A549 (cell line): ENCODE measurements at regions not wholly inside any gene's neighbourhood (a gene's known extent, or its start where the extent isn't known, plus 50 kb on each side); places are given as distances from the start of the nearest gene placed in this dataset.
A peak's percentile ranks its signal among the peaks of the same experiment; 100 is the strongest.
"Not testable (repeated sequence)": the region's sequence is repeated elsewhere in the genome, so short reads cannot be mapped to it uniquely, and the experiment has no call there.

Experiments
- ATAC-seq, 2 experiments: fragments of 200-7000 bp in 1 of 2; fragments of >200 bp in 1 of 2; cut with Nextera tagmentation in 1 of 2; cut with Tn5 transposase in 1 of 2; 3 replicates each; pipeline versions ENCODE4 v1.8.0 to v1.9.1; 2018 to 2020; ENCODE audit warnings: mild to moderate bottlenecking in 1 of 2, moderate library complexity in 1 of 2
- CTCF ChIA-PET: fragments of 300-600 bp; sonication (Branson Sonifier 250); formaldehyde crosslinking; extraction: SDS; loops from one replicate; lab custom pipeline; 2021; ENCODE audit warnings: antibody characterized with exemption, inconsistent platforms; lab: Yijun Ruan, JAX
- POLR2A ChIA-PET: fragments of 350-600 bp; formaldehyde crosslinking; extraction: SDS; loops from one replicate; lab custom pipeline; 2021; ENCODE audit warnings: antibody characterized with exemption, inconsistent platforms; lab: Yijun Ruan, JAX
- DNase-seq, 2 experiments: peaks; one replicate each; pipeline versions ENCODE4 v3.0.0 to v3.0.0-alpha.2; 2011 to 2016; ENCODE audit warnings: low read depth in 1 of 2, low spot score in 1 of 2
- FAIRE-seq: peaks from 2 replicates; lab custom pipeline; 2011; peaks lifted over from hg19 to GRCh38; lab: Jason Lieb, UNC
- H3K27ac ChIP-seq, 2 experiments: fragments of >200 bp; sonication (Bioruptor Twin); formaldehyde crosslinking; 3 replicates each; pipeline ENCODE4 v1.5.1; 2016 to 2017
- H3K4me1 ChIP-seq: fragments of >200 bp; sonication (Bioruptor Twin); formaldehyde crosslinking; 3 replicates; pipeline ENCODE4 v1.6.1; 2016
- H3K4me2 ChIP-seq: fragments of >200 bp; sonication (Bioruptor Twin); formaldehyde crosslinking; 3 replicates; pipeline ENCODE4 v1.6.1; 2016
- H3K4me3 ChIP-seq: fragments of >200 bp; sonication (Bioruptor Twin); formaldehyde crosslinking; 3 replicates; pipeline ENCODE4 v1.5.1; 2016
- H3K9me3 ChIP-seq: fragments of >200 bp; sonication (Bioruptor Twin); formaldehyde crosslinking; 3 replicates; pipeline ENCODE4 v1.6.1; 2016
- BCL3 ChIP-seq: fragments of >200 bp; sonication (Bioruptor Twin); formaldehyde crosslinking; IDR thresholded peaks from 3 replicates; pipeline ENCODE4 v1.6.1; 2016
- CBX8 ChIP-seq: fragments of 200-600 bp; sonication (generic); IDR thresholded peaks from 2 replicates; pipeline ENCODE4 v1.6.1; 2016
- CHD4 ChIP-seq: fragments of 200-600 bp; sonication (generic); IDR thresholded peaks from 2 replicates; pipeline ENCODE4 v1.6.1; 2016; ENCODE audit warnings: antibody characterized with exemption, mild to moderate bottlenecking, borderline replicate concordance
- CTCF ChIP-seq: fragments of >200 bp; sonication (Bioruptor Twin); formaldehyde crosslinking; IDR thresholded peaks from 3 replicates; pipeline ENCODE4 v1.5.1; 2016
- EHF ChIP-seq: fragments of 250-450 bp; sonication (Bioruptor Pico); IDR thresholded peaks from 2 replicates; pipeline ENCODE4 v1.5.0; 2020; ENCODE audit warnings: mild to moderate bottlenecking
- EHMT2 ChIP-seq: fragments of 200-600 bp; sonication (generic); IDR thresholded peaks from 2 replicates; pipeline ENCODE4 v1.6.1; 2016; ENCODE audit warnings: antibody characterized with exemption, low read depth, mild to moderate bottlenecking, moderate library complexity
- FOSB ChIP-seq: fragments of 250-450 bp; sonication (Bioruptor Pico); IDR thresholded peaks from 2 replicates; pipeline ENCODE4 v1.5.0; 2020; ENCODE audit warnings: mild to moderate bottlenecking, moderate library complexity
- HDAC2 ChIP-seq: fragments of 200-600 bp; sonication (generic); IDR thresholded peaks from 2 replicates; pipeline ENCODE4 v1.6.1; 2016
- HEYL ChIP-seq: fragments of 250-450 bp; sonication (Bioruptor Pico); IDR thresholded peaks from 2 replicates; pipeline ENCODE4 v1.8.0; 2021; ENCODE audit warnings: mild to moderate bottlenecking, moderate library complexity
- HOXA7 ChIP-seq: fragments of 250-450 bp; sonication (Bioruptor Pico); IDR thresholded peaks from 2 replicates; pipeline ENCODE4 v1.5.0; 2020; ENCODE audit warnings: mild to moderate bottlenecking, moderate library complexity
- KDM1A ChIP-seq: fragments of 200-600 bp; sonication (generic); IDR thresholded peaks from 2 replicates; pipeline ENCODE4 v1.6.1; 2016; ENCODE audit warnings: low read depth, mild to moderate bottlenecking
- MAFK ChIP-seq: fragments of 450-650 bp; IDR thresholded peaks from 2 replicates; pipeline ENCODE4 v1.6.1; 2014; ENCODE audit not compliant: partially characterized antibody
- MAZ ChIP-seq: fragments of 150-350 bp; IDR thresholded peaks from 2 replicates; pipeline ENCODE4 v1.6.1; 2014; ENCODE audit warnings: antibody characterized with exemption, low read depth, low read length, borderline replicate concordance
- NFE2L2 ChIP-seq: fragments of 150-350 bp; conservative IDR thresholded peaks from 2 replicates; pipeline ENCODE4 v1.6.1; 2014; ENCODE audit warnings: low read length
- PBX3 ChIP-seq: IDR thresholded peaks from 2 replicates; pipeline ENCODE4 v1.6.1; 2012
- POLR2A ChIP-seq: IDR thresholded peaks from 2 replicates; pipeline ENCODE4 v1.6.1; 2012; ENCODE audit warnings: mild to moderate bottlenecking, low read length
- RAD21 ChIP-seq, 2 experiments: fragments of >200 bp in 1 of 2; sonication (Bioruptor Twin) in 1 of 2; formaldehyde crosslinking in 1 of 2; IDR thresholded peaks in 1 of 2; conservative IDR thresholded peaks in 1 of 2; 2 replicates in 1 of 2; 3 replicates in 1 of 2; pipeline ENCODE4 v1.6.1; 2012 to 2018; ENCODE audit warnings: inconsistent platforms in 1 of 2
- RARB ChIP-seq: fragments of 250-450 bp; sonication (Bioruptor Pico); IDR thresholded peaks from 2 replicates; pipeline ENCODE4 v1.8.0; 2021; ENCODE audit warnings: mild to moderate bottlenecking, moderate library complexity
- RCOR1 ChIP-seq: fragments of 150-350 bp; IDR thresholded peaks from 2 replicates; pipeline ENCODE4 v1.6.1; 2014; ENCODE audit warnings: antibody characterized with exemption, low read length, low read depth
- RNF2 ChIP-seq: fragments of 200-600 bp; sonication (generic); IDR thresholded peaks from 2 replicates; pipeline ENCODE4 v1.6.1; 2016; ENCODE audit warnings: low read depth, mild to moderate bottlenecking, antibody characterized with exemption, moderate library complexity, borderline replicate concordance
- SMC3 ChIP-seq: fragments of >200 bp; sonication (Bioruptor Twin); formaldehyde crosslinking; IDR thresholded peaks from 3 replicates; pipeline ENCODE4 v1.6.1; 2018; ENCODE audit warnings: inconsistent platforms
- TFCP2L1 ChIP-seq: fragments of 250-450 bp; sonication (Bioruptor Pico); IDR thresholded peaks from 2 replicates; pipeline ENCODE4 v1.5.0; 2021; ENCODE audit warnings: mild to moderate bottlenecking
- ZC3H11A ChIP-seq: fragments of 450-650 bp; IDR thresholded peaks from 2 replicates; pipeline ENCODE4 v1.6.1; 2014; ENCODE audit warnings: antibody characterized with exemption, mild to moderate bottlenecking
- ZSCAN20 ChIP-seq: fragments of 250-450 bp; sonication (Bioruptor Pico); IDR thresholded peaks from 2 replicates; pipeline ENCODE4 v1.8.0; 2022; ENCODE audit warnings: mild to moderate bottlenecking, moderate library complexity
- WGBS: methylation state at CpG from one replicate; pipeline ENCODE4 v1.1.6; 2017; ENCODE audit errors: missing lambda C conversion rate; 5-methylcytosine and 5-hydroxymethylcytosine counted together

- 0 out of 3 replicates have a peak, but pooled peaks cover 2% of the 10 kb centered on the region for H3K9me3 ChIP-seq
- CTCF ChIA-PET: interaction anchor here (0.7 to 2.2 kb wide), 6 partner anchors 9 to 875 kb away, joined by 3 to 7 read pairs (median 4); no protein-coding TSS in a partner anchor
- H3K4me2 ChIP-seq: no peak overlapping the region
- POLR2A ChIA-PET: no interaction called here
- H3K4me3 ChIP-seq: no peak overlapping the region
- FAIRE-seq (peak; percentile 23), DNase-seq (peak in 1 of 2 experiments; percentile 44), ATAC-seq (peak; percentile 68 to 77; a peak in 4 of 6 replicates)
- no peak overlapping the region for H3K27ac ChIP-seq
- 1% methylated on average over 2 of the region's 2 CpGs for WGBS
- TF ChIP-seq RNF2: no peak
- TF ChIP-seq CTCF: peak; percentile 39
- peak; percentile 33 to 52; a peak in 3 of 5 replicates for TF ChIP-seq RAD21 (conservative IDR thresholded peaks at IDR 0.05 in 1 of 2, IDR thresholded peaks at IDR 0.05 in 1 of 2)
- no peak for TF ChIP-seq POLR2A
- peak; percentile 18; the same call in 1 of the 3 replicates for TF ChIP-seq SMC3
- no peaks in the 10 kb centered on the region for H3K4me1 ChIP-seq
Measured at GRCh38 chr2:49616800-49617199, 462.5 kb upstream of the FSHR start.

GRCh38 chr2:49611796-49612195 is 457.5 kb upstream of the FSHR start:
- DNase-seq, H3K4me2 ChIP-seq, H3K9me3 ChIP-seq, H3K4me3 ChIP-seq, H3K4me1 ChIP-seq, ATAC-seq, FAIRE-seq, POLR2A ChIA-PET, CTCF ChIA-PET, H3K27ac ChIP-seq: not testable (repeated sequence)
- WGBS: 15% methylated on average over 5 of the region's 5 CpGs

GRCh38 chr2:49600524-49600923 is 446.2 kb upstream of the FSHR start:
- POLR2A ChIA-PET: no interaction called here
- Histone ChIP-seq H3K27ac (no peak overlapping the region), H3K9me3 (no peaks in the 10 kb centered on the region), H3K4me2 (no peak overlapping the region), H3K4me3 (no peak overlapping the region)
- DNase-seq: no peak
- no peak for TF ChIP-seq CTCF
- no peak for TF ChIP-seq SMC3
- TF ChIP-seq HEYL (CRISPR knock-in tag): no peak
- no peak for TF ChIP-seq HOXA7 (CRISPR knock-in tag)
- TF ChIP-seq FOSB (CRISPR knock-in tag): no peak
- peak; percentile 78 for TF ChIP-seq MAFK
- TF ChIP-seq TFCP2L1 (CRISPR knock-in tag): no peak
- no peak for TF ChIP-seq ZC3H11A
- TF ChIP-seq NFE2L2: peak; percentile 28; the same call in 1 of the 2 replicates
- no peak for TF ChIP-seq CHD4
- TF ChIP-seq HDAC2: no peak
- no peak for TF ChIP-seq RNF2
- TF ChIP-seq EHF (CRISPR knock-in tag): no peak
- TF ChIP-seq RAD21 (conservative IDR thresholded peaks at IDR 0.05 in 1 of 2, IDR thresholded peaks at IDR 0.05 in 1 of 2): no peak
- no peak for TF ChIP-seq MAZ
- TF ChIP-seq RARB (CRISPR knock-in tag): no peak
- TF ChIP-seq, all 56 proteins: peak for 2
- CTCF ChIA-PET: no interaction called here
- WGBS: 2% methylated on average over 3 of the region's 3 CpGs
- FAIRE-seq (no peak), ATAC-seq (no peak)
- no peaks in the 10 kb centered on the region for H3K4me1 ChIP-seq

- ATAC-seq: no peak
- TF ChIP-seq KDM1A (no peak), EHMT2 (no peak), BCL3 (no peak), RCOR1 (no peak), CHD4 (no peak), RNF2 (no peak), ZSCAN20 (CRISPR knock-in tag) (no peak), CBX8 (no peak), PBX3 (no peak)
Measured at GRCh38 chr2:49598231-49598630, 443.9 kb upstream of the FSHR start.

More at GRCh38 chr2:49598231-49598630, 443.9 kb upstream of the FSHR start:
- no peak overlapping the region for H3K4me3 ChIP-seq
- no peak overlapping the region for H3K27ac ChIP-seq
- FAIRE-seq (no peak), DNase-seq (no peak)
- no peak overlapping the region for H3K4me2 ChIP-seq
- no peaks in the 10 kb centered on the region for H3K4me1 ChIP-seq
- POLR2A ChIA-PET: no interaction called here
- CTCF ChIA-PET: no interaction called here
- 3% methylated on average over 1 of the region's 1 CpG for WGBS
- H3K9me3 ChIP-seq: 0 out of 3 replicates have a peak, but pooled peaks cover 3% of the 10 kb centered on the region
